SK-N-MC (cell line): ENCODE measurements at regions not wholly inside any gene's neighbourhood (a gene's known extent, or its start where the extent isn't known, plus 50 kb on each side); places are given as distances from the start of the nearest gene placed in this dataset.

Source experiments
- EZH2 ChIP-seq: fragments of 200-600 bp; sonication (generic); IDR thresholded peaks from one replicate; pipeline ENCODE4 v1.6.1; 2017; ENCODE audit warnings: antibody characterized with exemption
- FOXP2 ChIP-seq: optimal IDR thresholded peaks from 2 replicates; pipeline ENCODE3; 2011; ENCODE audit warnings: mild to moderate bottlenecking, moderate library complexity; ENCODE audit not compliant: insufficient read depth; ENCODE audit errors: extremely low read length, control extremely low read depth
- POLR2AphosphoS5 ChIP-seq: IDR thresholded peaks from 2 replicates; pipeline ENCODE4 v1.6.1; 2012; ENCODE audit warnings: mild to moderate bottlenecking, low read depth, low read length, borderline replicate concordance

- no peak for TF ChIP-seq POLR2AphosphoS5
- no peak for TF ChIP-seq EZH2
- no peak for TF ChIP-seq FOXP2
These were observed 633.4 kb downstream of the CENPC start for GRCh38 chr4:66911880-66912279.
